HepG2 (cell line): ENCODE measurements at regions not wholly inside any gene's neighbourhood (a gene's known extent, or its start where the extent isn't known, plus 50 kb on each side); places are given as distances from the start of the nearest gene placed in this dataset.

Source experiments
- CCAR2 ChIP-seq: fragments of 200-400 bp; formaldehyde crosslinking; optimal IDR thresholded peaks from 2 replicates; pipeline ENCODE3; 2018; ENCODE audit warnings: low read depth, mild to moderate bottlenecking, low read length, moderate library complexity
- CEBPG ChIP-seq: IDR thresholded peaks from 2 replicates; pipeline ENCODE4 v1.6.1; 2016
- ESRRA ChIP-seq: sonication (generic); formaldehyde crosslinking; IDR thresholded peaks from 2 replicates; pipeline ENCODE4 v1.5.1; 2020; ENCODE audit warnings: mild to moderate bottlenecking, low read depth, missing genetic modification reagents
- FOXK1 ChIP-seq: sonication (generic); formaldehyde crosslinking; IDR thresholded peaks from 2 replicates; pipeline ENCODE4 v1.4.0; 2020; ENCODE audit warnings: low read depth, missing genetic modification reagents, borderline replicate concordance
- HNRNPK ChIP-seq: fragments of 200-400 bp; formaldehyde crosslinking; IDR thresholded peaks from 2 replicates; pipeline ENCODE4 v1.6.1; 2018; ENCODE audit warnings: low read length, low read depth, moderate library complexity, mild to moderate bottlenecking; ENCODE audit not compliant: poor library complexity, severe bottlenecking
- KAT2B ChIP-seq: fragments of 150-350 bp; IDR thresholded peaks from 2 replicates; pipeline ENCODE4 v1.6.1; 2014; ENCODE audit warnings: low read depth, low read length, borderline replicate concordance
- MBNL3 ChIP-seq: fragments of 250-450 bp; sonication (Bioruptor Pico); conservative IDR thresholded peaks from 2 replicates; pipeline ENCODE4 v1.8.0; 2022; ENCODE audit warnings: mild to moderate bottlenecking, inconsistent platforms
- MXI1 ChIP-seq: IDR thresholded peaks from 3 replicates; pipeline ENCODE4 v1.6.1; 2012; ENCODE audit warnings: low read depth, low read length, inconsistent platforms, borderline replicate concordance
- NCOA5 ChIP-seq: sonication (generic); formaldehyde crosslinking; IDR thresholded peaks from 2 replicates; pipeline ENCODE4 v1.4.0; 2020; ENCODE audit warnings: missing genetic modification reagents
- NR2F6 ChIP-seq, 2 experiments: IDR thresholded peaks; 2 replicates each; pipeline ENCODE4 v1.6.1; 2016; ENCODE audit warnings: antibody characterized with exemption in 1 of 2, mild to moderate bottlenecking in 1 of 2
- RAD51 ChIP-seq: fragments of 450-650 bp; IDR thresholded peaks from 2 replicates; pipeline ENCODE4 v1.6.1; 2016; ENCODE audit warnings: borderline replicate concordance
- SOX13 ChIP-seq, 3 experiments: fragments of 450-650 bp in 1 of 3; sonication (generic) in 1 of 3; formaldehyde crosslinking in 1 of 3; IDR thresholded peaks in 2 of 3; conservative IDR thresholded peaks in 1 of 3; 2 replicates each; pipeline versions ENCODE4 v1.5.0 to v1.6.1; 2016 to 2020; ENCODE audit warnings: antibody characterized with exemption in 1 of 3, mild to moderate bottlenecking in 1 of 3, missing compliant biosample characterization in 1 of 3, missing genetic modification reagents in 1 of 3, moderate library complexity in 1 of 3
- ZNF20 ChIP-seq: sonication (generic); formaldehyde crosslinking; IDR thresholded peaks from 2 replicates; pipeline ENCODE4 v1.4.0; 2020; ENCODE audit warnings: mild to moderate bottlenecking, moderate library complexity, missing genetic modification reagents
- ZNF205 ChIP-seq: IDR thresholded peaks from 2 replicates; pipeline ENCODE4 v1.6.1; 2018; ENCODE audit warnings: missing biosample characterization, missing genetic modification reagents
- ZSCAN21 ChIP-seq: sonication (generic); formaldehyde crosslinking; IDR thresholded peaks from 2 replicates; pipeline ENCODE4 v1.8.0; 2022; ENCODE audit warnings: mild to moderate bottlenecking, missing genetic modification reagents, moderate library complexity, borderline replicate concordance
- TF ChIP-seq, protein P1 (sequence below): sonication (generic); formaldehyde crosslinking; IDR thresholded peaks from 2 replicates; pipeline ENCODE4 v1.4.0; 2020; ENCODE audit warnings: missing genetic modification reagents, borderline replicate concordance
- TF ChIP-seq, protein P2 (sequence below): sonication (generic); formaldehyde crosslinking; IDR thresholded peaks from 2 replicates; pipeline ENCODE4 v1.8.0; 2022; ENCODE audit warnings: missing genetic modification reagents, low read depth, mild to moderate bottlenecking, borderline replicate concordance
- TF ChIP-seq, protein P3 (sequence below): sonication (generic); formaldehyde crosslinking; IDR thresholded peaks from 2 replicates; pipeline ENCODE4 v1.5.0; 2020; ENCODE audit warnings: missing genetic modification reagents
- TF ChIP-seq, protein P4 (sequence below): sonication (generic); formaldehyde crosslinking; IDR thresholded peaks from 2 replicates; pipeline ENCODE4 v1.5.0; 2020; ENCODE audit warnings: mild to moderate bottlenecking, missing genetic modification reagents
- TF ChIP-seq, protein P5 (sequence below): sonication (generic); formaldehyde crosslinking; IDR thresholded peaks from 2 replicates; pipeline ENCODE4 v1.4.0; 2020; ENCODE audit warnings: missing genetic modification reagents, borderline replicate concordance

DNA sequence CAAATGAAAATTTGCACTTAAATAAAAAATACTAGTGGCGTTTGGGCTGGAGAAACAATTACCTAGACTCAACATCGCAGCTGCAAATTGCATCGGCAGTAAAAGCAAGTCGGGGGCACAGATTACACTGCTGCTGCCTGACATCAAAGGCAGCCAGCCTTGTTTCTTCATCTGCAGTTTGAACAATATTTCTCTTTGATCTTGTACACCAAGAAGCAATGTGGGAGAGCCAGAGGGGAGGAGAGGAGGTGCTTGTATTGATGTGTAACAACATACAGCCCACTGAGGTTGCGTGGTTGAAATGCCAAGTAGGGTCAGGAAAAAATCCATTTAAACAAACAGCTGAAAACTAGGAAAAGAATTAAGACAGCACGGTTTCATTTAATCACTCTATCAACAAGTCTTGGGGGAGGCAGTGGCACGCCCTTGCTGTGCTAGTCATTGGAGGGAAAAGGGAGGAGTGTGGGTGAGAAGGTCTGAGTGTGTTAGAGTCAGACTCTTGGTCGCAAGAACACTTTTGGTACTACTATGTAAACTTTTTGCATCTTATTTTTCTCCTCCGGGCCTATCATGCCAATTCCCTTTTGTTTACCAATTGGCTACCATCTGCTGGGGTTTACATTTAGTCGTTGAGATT is 456.5 kb downstream of the OMA1 start (continued):
- TF ChIP-seq SOX13 (IDR thresholded peaks at IDR 0.05) (0 out of 2 replicates have a peak, but pooled peaks have one; percentile 28), SOX13 (CRISPR knock-in tag; conservative IDR thresholded peaks at IDR 0.05 in 1 of 2, IDR thresholded peaks at IDR 0.05 in 1 of 2) (peak in 1 of 2 experiments; percentile 72; a peak in 2 of 4 replicates), ZNF205 (CRISPR knock-in tag) (no peak), CCAR2 (no peak), NCOA5 (no peak), RAD51 (no peak), ESRRA (CRISPR knock-in tag) (no peak), CEBPG (0 out of 2 replicates have a peak, but pooled peaks have one; percentile 44), ZSCAN21 (CRISPR knock-in tag) (no peak), FOXK1 (CRISPR knock-in tag) (peak; percentile 36; the same call in 1 of the 2 replicates), HNRNPK (no peak), KAT2B (no peak), MXI1 (no peak), MBNL3 (no peak), NR2F6 (IDR thresholded peaks at IDR 0.05) (no peak), NR2F6 (CRISPR knock-in tag; IDR thresholded peaks at IDR 0.05) (0 out of 2 replicates have a peak, but pooled peaks have one; percentile 21), ZNF20 (CRISPR knock-in tag) (no peak)
- TF ChIP-seq, protein P1, sequence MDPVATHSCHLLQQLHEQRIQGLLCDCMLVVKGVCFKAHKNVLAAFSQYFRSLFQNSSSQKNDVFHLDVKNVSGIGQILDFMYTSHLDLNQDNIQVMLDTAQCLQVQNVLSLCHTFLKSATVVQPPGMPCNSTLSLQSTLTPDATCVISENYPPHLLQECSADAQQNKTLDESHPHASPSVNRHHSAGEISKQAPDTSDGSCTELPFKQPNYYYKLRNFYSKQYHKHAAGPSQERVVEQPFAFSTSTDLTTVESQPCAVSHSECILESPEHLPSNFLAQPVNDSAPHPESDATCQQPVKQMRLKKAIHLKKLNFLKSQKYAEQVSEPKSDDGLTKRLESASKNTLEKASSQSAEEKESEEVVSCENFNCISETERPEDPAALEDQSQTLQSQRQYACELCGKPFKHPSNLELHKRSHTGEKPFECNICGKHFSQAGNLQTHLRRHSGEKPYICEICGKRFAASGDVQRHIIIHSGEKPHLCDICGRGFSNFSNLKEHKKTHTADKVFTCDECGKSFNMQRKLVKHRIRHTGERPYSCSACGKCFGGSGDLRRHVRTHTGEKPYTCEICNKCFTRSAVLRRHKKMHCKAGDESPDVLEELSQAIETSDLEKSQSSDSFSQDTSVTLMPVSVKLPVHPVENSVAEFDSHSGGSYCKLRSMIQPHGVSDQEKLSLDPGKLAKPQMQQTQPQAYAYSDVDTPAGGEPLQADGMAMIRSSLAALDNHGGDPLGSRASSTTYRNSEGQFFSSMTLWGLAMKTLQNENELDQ (CRISPR knock-in tag): no peak
- TF ChIP-seq, protein P2, sequence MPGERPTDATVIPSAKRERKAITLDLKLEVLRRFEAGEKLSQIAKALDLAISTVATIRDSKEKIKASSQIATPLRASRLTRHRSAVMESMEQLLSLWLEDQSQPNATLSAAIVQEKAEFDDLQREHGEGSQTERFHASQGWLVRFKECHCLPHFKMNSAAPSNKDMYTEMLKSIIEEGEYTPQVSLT (CRISPR knock-in tag): no peak
- TF ChIP-seq, protein P3, sequence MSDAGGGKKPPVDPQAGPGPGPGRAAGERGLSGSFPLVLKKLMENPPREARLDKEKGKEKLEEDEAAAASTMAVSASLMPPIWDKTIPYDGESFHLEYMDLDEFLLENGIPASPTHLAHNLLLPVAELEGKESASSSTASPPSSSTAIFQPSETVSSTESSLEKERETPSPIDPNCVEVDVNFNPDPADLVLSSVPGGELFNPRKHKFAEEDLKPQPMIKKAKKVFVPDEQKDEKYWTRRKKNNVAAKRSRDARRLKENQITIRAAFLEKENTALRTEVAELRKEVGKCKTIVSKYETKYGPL (CRISPR knock-in tag): no peak
- TF ChIP-seq, protein P4, sequence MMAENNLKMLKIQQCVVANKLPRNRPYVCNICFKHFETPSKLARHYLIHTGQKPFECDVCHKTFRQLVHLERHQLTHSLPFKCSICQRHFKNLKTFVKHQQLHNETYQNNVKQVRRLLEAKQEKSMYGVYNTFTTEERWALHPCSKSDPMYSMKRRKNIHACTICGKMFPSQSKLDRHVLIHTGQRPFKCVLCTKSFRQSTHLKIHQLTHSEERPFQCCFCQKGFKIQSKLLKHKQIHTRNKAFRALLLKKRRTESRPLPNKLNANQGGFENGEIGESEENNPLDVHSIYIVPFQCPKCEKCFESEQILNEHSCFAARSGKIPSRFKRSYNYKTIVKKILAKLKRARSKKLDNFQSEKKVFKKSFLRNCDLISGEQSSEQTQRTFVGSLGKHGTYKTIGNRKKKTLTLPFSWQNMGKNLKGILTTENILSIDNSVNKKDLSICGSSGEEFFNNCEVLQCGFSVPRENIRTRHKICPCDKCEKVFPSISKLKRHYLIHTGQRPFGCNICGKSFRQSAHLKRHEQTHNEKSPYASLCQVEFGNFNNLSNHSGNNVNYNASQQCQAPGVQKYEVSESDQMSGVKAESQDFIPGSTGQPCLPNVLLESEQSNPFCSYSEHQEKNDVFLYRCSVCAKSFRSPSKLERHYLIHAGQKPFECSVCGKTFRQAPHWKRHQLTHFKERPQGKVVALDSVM: no peak
- TF ChIP-seq, protein P5, sequence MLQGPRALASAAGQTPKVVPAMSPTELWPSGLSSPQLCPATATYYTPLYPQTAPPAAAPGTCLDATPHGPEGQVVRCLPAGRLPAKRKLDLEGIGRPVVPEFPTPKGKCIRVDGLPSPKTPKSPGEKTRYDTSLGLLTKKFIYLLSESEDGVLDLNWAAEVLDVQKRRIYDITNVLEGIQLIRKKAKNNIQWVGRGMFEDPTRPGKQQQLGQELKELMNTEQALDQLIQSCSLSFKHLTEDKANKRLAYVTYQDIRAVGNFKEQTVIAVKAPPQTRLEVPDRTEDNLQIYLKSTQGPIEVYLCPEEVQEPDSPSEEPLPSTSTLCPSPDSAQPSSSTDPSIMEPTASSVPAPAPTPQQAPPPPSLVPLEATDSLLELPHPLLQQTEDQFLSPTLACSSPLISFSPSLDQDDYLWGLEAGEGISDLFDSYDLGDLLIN (CRISPR knock-in tag): no peak
